GM10248 (cell line): ENCODE measurements at regions not wholly inside any gene's neighbourhood (a gene's known extent, or its start where the extent isn't known, plus 50 kb on each side); places are given as distances from the start of the nearest gene placed in this dataset.
A peak's percentile ranks its signal among the peaks of the same experiment; 100 is the strongest.
"Not testable (repeated sequence)": the region's sequence is repeated elsewhere in the genome, so short reads cannot be mapped to it uniquely, and the experiment has no call there.

ENCODE experiments used
- CTCF ChIA-PET: fragments of 300-600 bp; sonication (Branson Sonifier 250); formaldehyde crosslinking; extraction: SDS; loops from one replicate; lab custom pipeline; 2021; ENCODE audit warnings: antibody characterized with exemption; lab: Yijun Ruan, JAX
- POLR2A ChIA-PET: fragments of 350-650 bp; sonication (Branson Sonifier 250); formaldehyde crosslinking; extraction: SDS; loops from one replicate; lab custom pipeline; 2020; ENCODE audit warnings: antibody characterized with exemption; lab: Yijun Ruan, JAX
- DNase-seq: peaks from one replicate; pipeline ENCODE4 v3.0.0; 2012; ENCODE audit errors: extremely low spot score
- TF ChIP-seq, protein P1 (sequence below): IDR thresholded peaks from 2 replicates; pipeline ENCODE4 v1.5.1; 2012; ENCODE audit warnings: mild to moderate bottlenecking, low read depth; ENCODE audit errors: extremely low read depth, missing control alignments, control extremely low read depth

DNA sequence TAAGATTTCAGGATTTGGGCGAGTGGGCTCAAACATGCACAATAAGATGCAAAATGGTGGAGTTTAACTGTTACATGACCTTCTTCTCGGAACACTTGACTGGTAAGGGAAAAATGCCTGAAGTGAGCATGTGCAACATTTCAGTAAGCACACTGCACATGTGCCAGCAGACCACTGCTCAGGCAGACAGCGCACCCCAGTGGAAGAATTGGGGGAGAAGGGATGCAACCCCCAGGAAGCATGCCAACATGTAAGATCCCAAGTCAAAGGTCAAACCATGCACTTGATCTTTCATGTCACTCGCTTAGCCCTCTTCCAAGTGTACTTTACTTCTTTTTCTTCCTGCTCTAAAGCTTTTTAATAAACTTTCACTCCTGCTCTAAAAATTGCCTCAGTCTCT is 256.3 kb downstream of the CENPC start:
- peak; percentile 16 for DNase-seq
- TF ChIP-seq, protein P1, sequence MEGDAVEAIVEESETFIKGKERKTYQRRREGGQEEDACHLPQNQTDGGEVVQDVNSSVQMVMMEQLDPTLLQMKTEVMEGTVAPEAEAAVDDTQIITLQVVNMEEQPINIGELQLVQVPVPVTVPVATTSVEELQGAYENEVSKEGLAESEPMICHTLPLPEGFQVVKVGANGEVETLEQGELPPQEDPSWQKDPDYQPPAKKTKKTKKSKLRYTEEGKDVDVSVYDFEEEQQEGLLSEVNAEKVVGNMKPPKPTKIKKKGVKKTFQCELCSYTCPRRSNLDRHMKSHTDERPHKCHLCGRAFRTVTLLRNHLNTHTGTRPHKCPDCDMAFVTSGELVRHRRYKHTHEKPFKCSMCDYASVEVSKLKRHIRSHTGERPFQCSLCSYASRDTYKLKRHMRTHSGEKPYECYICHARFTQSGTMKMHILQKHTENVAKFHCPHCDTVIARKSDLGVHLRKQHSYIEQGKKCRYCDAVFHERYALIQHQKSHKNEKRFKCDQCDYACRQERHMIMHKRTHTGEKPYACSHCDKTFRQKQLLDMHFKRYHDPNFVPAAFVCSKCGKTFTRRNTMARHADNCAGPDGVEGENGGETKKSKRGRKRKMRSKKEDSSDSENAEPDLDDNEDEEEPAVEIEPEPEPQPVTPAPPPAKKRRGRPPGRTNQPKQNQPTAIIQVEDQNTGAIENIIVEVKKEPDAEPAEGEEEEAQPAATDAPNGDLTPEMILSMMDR: peak; percentile 46
- ChIA-PET CTCF (interaction anchor here (0.9 to 3.9 kb wide), 5 partner anchors 9 to 204 kb away, joined by 3 to 19 read pairs (median 4); no protein-coding TSS in a partner anchor), POLR2A (no interaction called here)

DNA sequence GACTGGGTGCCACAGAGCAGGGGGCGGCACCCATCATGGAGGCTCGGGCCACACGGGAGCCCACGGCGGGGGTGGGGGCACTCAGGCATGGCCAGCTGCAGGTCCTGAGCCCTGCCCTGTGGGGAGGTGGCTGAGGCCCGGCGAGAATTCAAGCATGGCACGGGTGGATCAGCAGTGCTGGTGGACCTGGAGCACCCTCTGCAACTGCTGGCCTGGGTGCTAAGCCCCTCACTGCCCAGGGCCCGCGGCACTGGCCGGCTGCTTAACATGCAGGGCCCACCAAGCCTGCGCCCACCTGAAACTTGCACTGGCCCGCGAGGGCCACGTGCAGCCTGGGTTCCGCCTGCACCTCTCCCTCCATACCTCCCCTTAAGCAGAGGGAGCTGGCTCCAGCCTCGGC is 258.6 kb downstream of the CENPC start:
- no peak for DNase-seq
- TF ChIP-seq, protein P1: no peak
- CTCF ChIA-PET: interaction anchor here (3.9 kb wide), 1 partner anchor 199 kb away, joined by 19 read pairs; no protein-coding TSS in a partner anchor
- POLR2A ChIA-PET: no interaction called here

DNA sequence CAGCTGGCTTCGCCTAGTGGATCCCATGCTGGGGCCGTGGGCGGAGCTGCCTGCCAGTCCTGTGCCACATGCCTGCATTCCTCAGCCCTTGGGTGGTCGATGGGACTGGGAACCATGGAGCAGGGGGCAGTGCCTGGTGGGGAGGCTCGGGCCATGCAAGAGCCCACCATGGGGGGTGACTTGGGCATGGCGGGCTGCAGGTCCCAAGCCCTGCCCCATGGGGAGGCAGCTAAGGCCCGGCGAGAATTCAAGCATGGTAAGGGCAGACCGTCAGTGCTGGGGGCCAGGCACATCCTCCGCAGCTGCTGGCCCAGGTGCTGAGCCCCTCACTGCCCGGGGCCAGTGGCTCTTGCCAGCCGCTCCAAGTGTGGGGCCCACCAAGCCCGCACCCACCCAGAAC is 262.6 kb downstream of the CENPC start:
- no peak for DNase-seq
- TF ChIP-seq, protein P1: no peak
- ChIA-PET CTCF (no interaction called here), POLR2A (no interaction called here)

DNA sequence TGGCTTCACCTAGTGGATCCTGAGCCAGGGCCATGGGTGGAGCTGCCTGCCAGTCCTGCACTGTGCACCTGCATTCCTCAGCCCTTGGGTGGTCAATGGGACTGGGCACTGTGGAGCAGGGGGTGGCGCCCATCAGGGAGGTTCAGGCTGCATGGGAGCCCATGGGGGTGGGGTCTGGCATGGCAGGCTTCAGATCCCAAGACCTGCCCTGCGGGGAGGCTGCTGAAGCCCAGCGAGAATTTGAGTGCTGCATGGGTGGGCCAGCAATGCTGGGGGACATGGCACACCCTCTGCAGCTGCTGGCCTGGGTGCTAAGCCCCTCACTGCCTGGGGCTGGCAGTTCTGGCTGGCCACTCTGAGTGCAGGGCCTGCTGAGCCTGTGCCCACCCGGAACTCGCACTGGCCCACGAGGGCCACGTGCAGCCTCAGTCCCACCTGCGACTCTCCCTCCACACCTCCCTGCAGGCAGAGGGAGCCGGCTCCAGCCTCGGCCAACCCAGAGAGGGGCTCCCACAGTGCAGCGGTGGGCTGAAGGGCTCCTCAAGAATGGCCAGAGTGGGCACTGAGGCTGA is 270.0 kb downstream of the CENPC start:
- POLR2A ChIA-PET: no interaction called here
- CTCF ChIA-PET: no interaction called here
- DNase-seq: no peak
- TF ChIP-seq, protein P1: no peak

- POLR2A ChIA-PET, DNase-seq, CTCF ChIA-PET: not testable (repeated sequence)
These were observed 270.6 kb downstream of the CENPC start for GRCh38 chr4:67274671-67275070.

- DNase-seq: no peak
- POLR2A ChIA-PET: no interaction called here
- CTCF ChIA-PET: no interaction called here
- TF ChIP-seq, protein P1: no peak
These were observed 271.6 kb downstream of the CENPC start for GRCh38 chr4:67273666-67274065.

DNA sequence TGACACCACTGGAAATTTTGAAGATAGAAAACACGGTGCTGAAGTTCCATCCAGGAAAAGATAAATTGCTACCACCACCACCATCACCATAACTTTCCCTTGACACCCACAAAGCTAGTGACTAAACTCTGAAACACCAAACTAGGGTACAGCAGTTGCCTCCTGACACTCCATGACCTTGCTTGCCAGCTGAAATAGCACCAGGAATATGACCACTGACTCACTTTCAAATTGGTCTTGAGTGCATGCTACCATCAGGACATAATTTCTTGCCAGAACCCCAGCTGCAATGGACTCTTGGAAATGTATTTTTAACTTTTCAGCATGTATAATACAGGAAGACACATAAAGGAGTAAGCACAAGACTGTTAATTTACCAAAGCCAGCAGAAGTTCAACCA is 283.3 kb downstream of the CENPC start:
- CTCF ChIA-PET: no interaction called here
- POLR2A ChIA-PET: no interaction called here
- no peak for DNase-seq
- TF ChIP-seq, protein P1: no peak
